ENCODE measurements at regions not wholly inside any gene's neighbourhood (a gene's known extent, or its start where the extent isn't known, plus 50 kb on each side); places are given as distances from the start of the nearest gene placed in this dataset.

DNA sequence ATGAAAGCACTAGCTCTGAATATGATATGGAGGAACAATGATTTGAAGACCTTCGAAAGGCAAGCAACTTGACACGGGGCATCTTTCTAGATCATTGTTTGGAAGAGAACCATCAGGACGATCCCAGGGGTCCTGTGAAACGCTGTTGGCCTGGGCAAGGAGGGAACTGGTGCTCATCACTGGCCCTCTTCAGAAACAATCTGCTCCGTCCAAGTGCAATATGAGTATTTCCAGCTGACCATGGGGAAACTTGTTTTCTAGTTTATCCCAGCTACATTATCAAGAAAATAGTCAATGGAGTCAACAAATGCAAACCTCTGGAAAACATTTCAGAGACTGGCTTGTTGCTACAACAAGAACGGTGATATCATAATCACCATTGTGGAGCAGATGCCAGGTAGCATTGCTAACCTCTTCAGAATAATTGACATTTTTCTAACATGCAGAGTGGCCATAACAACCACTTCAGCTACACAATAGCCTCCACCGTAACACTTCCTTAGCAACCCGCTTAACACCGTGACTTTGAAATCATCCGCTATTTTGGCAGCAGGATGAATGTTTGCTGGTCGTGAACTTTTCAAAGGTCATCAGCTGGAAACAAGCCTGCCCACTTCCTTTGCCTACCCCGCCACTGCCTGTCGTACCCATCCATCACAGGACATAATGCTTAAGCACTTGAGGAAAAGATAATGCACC is 112.0 kb upstream of the PDE10A start:
- TF ChIP-seq, protein P1, sequence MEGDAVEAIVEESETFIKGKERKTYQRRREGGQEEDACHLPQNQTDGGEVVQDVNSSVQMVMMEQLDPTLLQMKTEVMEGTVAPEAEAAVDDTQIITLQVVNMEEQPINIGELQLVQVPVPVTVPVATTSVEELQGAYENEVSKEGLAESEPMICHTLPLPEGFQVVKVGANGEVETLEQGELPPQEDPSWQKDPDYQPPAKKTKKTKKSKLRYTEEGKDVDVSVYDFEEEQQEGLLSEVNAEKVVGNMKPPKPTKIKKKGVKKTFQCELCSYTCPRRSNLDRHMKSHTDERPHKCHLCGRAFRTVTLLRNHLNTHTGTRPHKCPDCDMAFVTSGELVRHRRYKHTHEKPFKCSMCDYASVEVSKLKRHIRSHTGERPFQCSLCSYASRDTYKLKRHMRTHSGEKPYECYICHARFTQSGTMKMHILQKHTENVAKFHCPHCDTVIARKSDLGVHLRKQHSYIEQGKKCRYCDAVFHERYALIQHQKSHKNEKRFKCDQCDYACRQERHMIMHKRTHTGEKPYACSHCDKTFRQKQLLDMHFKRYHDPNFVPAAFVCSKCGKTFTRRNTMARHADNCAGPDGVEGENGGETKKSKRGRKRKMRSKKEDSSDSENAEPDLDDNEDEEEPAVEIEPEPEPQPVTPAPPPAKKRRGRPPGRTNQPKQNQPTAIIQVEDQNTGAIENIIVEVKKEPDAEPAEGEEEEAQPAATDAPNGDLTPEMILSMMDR (IDR thresholded peaks at IDR 0.05 in 4 of 5, conservative IDR thresholded peaks at IDR 0.05 in 1 of 5) = no peak
- no peak for TF ChIP-seq POLR2A (IDR thresholded peaks at IDR 0.05)

Measured in gastrocnemius medialis (tissue), 4 donors.